Prostate gland (tissue), 2 donors: ENCODE measurements at regions not wholly inside any gene's neighbourhood (a gene's known extent, or its start where the extent isn't known, plus 50 kb on each side); places are given as distances from the start of the nearest gene placed in this dataset.

ENCODE experiments used
- DNase-seq: peaks from one replicate; pipeline ENCODE4 v3.0.0-alpha.2; 2019; ENCODE audit warnings: low spot score
- H3K27ac ChIP-seq, 2 donors: fragments of 200-600 bp; sonication (generic); 2 replicates each; pipeline ENCODE4 v1.5.1; 2017 to 2019
- H3K27me3 ChIP-seq: fragments of 200-600 bp; sonication (generic); replicated peaks from 2 replicates; pipeline ENCODE4 v1.5.1; 2019; ENCODE audit not compliant: insufficient read depth
- H3K36me3 ChIP-seq, 2 donors: fragments of 200-600 bp; sonication (generic); 1 replicate in 1 of 2; 2 replicates in 1 of 2; pipeline versions ENCODE4 v1.5.1 to v1.8.1; 2017 to 2019
- H3K4me1 ChIP-seq: fragments of 200-600 bp; sonication (generic); replicated peaks from 2 replicates; pipeline ENCODE4 v1.5.1; 2019
- H3K4me3 ChIP-seq, 2 donors: fragments of 200-600 bp; sonication (generic); 2 replicates each; pipeline ENCODE4 v1.5.1; 2017 to 2019
- H3K9me3 ChIP-seq: fragments of 200-600 bp; sonication (generic); 2 replicates; pipeline ENCODE4 v1.5.1; 2017
- CTCF ChIP-seq, 4 experiments: fragments of 200-600 bp in 2 of 4; fragments of 450-650 bp in 2 of 4; sonication (generic) in 2 of 4; IDR thresholded peaks; 1 replicate in 3 of 4; 2 replicates in 1 of 4; pipeline ENCODE4 v1.5.1; 2016 to 2019; ENCODE audit warnings: antibody characterized with exemption in 4 of 4, mild to moderate bottlenecking in 2 of 4, moderate library complexity in 2 of 4
- POLR2A ChIP-seq: fragments of 450-650 bp; IDR thresholded peaks from one replicate; pipeline ENCODE4 v1.6.1; 2016; ENCODE audit warnings: antibody characterized with exemption, mild to moderate bottlenecking
- POLR2AphosphoS5 ChIP-seq: sonication (generic); formaldehyde crosslinking; IDR thresholded peaks from one replicate; pipeline ENCODE4 v1.6.1; 2017; ENCODE audit warnings: antibody characterized with exemption
- WGBS: methylation state at CpG from one replicate; pipeline ENCODE4 v1.1.5; 2018; 5-methylcytosine and 5-hydroxymethylcytosine counted together
- intact Hi-C: fragments of 100-400 bp; cut with DNase I; formaldehyde crosslinking; loops from one replicate; pipeline ENCODE4 v1.14.2; 2022

- Histone ChIP-seq H3K4me3 (no peak overlapping the region), H3K27ac (no peak overlapping the region), H3K9me3 (no peaks in the 10 kb centered on the region), H3K27me3 (no peaks in the 10 kb centered on the region), H3K4me1 (no peaks in the 10 kb centered on the region), H3K36me3 (no peaks in the 10 kb centered on the region)
- 85% methylated on average over 4 of the region's 4 CpGs for WGBS
- no peak for DNase-seq
- intact Hi-C loops: no loop called here
- TF ChIP-seq POLR2A (no peak), POLR2AphosphoS5 (no peak), CTCF (IDR thresholded peaks at IDR 0.05) (no peak)
Measured at GRCh38 chr15:29471757-29472156, 202.1 kb upstream of the NSMCE3 start.

- Histone ChIP-seq H3K4me3 (no peak overlapping the region), H3K4me1 (no peaks in the 10 kb centered on the region), H3K9me3 (no peaks in the 10 kb centered on the region)
Measured at GRCh38 chr15:29471306-29471705, 201.7 kb upstream of the NSMCE3 start.

GRCh38 chr15:29470794-29471193 lies 201.2 kb upstream of the NSMCE3 start:
- peak; percentile 63 for DNase-seq
- Histone ChIP-seq H3K4me1 (no peaks in the 10 kb centered on the region), H3K36me3 (no peaks in the 10 kb centered on the region), H3K4me3 (no peak overlapping the region), H3K27me3 (no peaks in the 10 kb centered on the region), H3K9me3 (no peaks in the 10 kb centered on the region), H3K27ac (peak overlapping the region; percentile 27 to 61)
- WGBS: 33% methylated on average over 3 of the region's 3 CpGs
- intact Hi-C loops: no loop called here
- TF ChIP-seq POLR2A (no peak), CTCF (IDR thresholded peaks at IDR 0.05) (no peak), POLR2AphosphoS5 (peak; percentile 65)

More at GRCh38 chr15:29471306-29471705, 201.7 kb upstream of the NSMCE3 start:
- Histone ChIP-seq H3K36me3 (no peaks in the 10 kb centered on the region), H3K27ac (no peak overlapping the region), H3K27me3 (no peaks in the 10 kb centered on the region)
- TF ChIP-seq POLR2A (no peak), CTCF (IDR thresholded peaks at IDR 0.05) (no peak), POLR2AphosphoS5 (no peak)
- 91% methylated on average over 13 of the region's 13 CpGs for WGBS
- DNase-seq: no peak
- intact Hi-C loops: no loop called here

- Histone ChIP-seq H3K27me3 (no peaks in the 10 kb centered on the region), H3K4me1 (no peaks in the 10 kb centered on the region), H3K9me3 (no peaks in the 10 kb centered on the region), H3K4me3 (no peak overlapping the region), H3K27ac (peak overlapping the region; percentile 27 to 61), H3K36me3 (no peaks in the 10 kb centered on the region)
- 57% methylated on average over 14 of the region's 14 CpGs for WGBS
- intact Hi-C loops: no loop called here
- TF ChIP-seq CTCF (IDR thresholded peaks at IDR 0.05) (no peak), POLR2A (no peak), POLR2AphosphoS5 (no peak)
- DNase-seq: peak; percentile 33
Measured at GRCh38 chr15:29470311-29470710, 200.7 kb upstream of the NSMCE3 start.

- intact Hi-C loops: no loop called here
- TF ChIP-seq CTCF (IDR thresholded peaks at IDR 0.05): no peak
- TF ChIP-seq POLR2A: no peak
- TF ChIP-seq POLR2AphosphoS5: no peak
- no peaks in the 10 kb centered on the region for H3K9me3 ChIP-seq
- H3K4me1 ChIP-seq: no peaks in the 10 kb centered on the region
- H3K4me3 ChIP-seq: no peak overlapping the region
- no peak for DNase-seq
- 90% methylated on average over 10 of the region's 10 CpGs for WGBS
- no peak overlapping the region for H3K27ac ChIP-seq
- H3K36me3 ChIP-seq: no peaks in the 10 kb centered on the region
- no peaks in the 10 kb centered on the region for H3K27me3 ChIP-seq
Measured at GRCh38 chr15:29468899-29469298, 199.3 kb upstream of the NSMCE3 start.
